ENCODE measurements at regions not wholly inside any gene's neighbourhood (a gene's known extent, or its start where the extent isn't known, plus 50 kb on each side); places are given as distances from the start of the nearest gene placed in this dataset.

DNA sequence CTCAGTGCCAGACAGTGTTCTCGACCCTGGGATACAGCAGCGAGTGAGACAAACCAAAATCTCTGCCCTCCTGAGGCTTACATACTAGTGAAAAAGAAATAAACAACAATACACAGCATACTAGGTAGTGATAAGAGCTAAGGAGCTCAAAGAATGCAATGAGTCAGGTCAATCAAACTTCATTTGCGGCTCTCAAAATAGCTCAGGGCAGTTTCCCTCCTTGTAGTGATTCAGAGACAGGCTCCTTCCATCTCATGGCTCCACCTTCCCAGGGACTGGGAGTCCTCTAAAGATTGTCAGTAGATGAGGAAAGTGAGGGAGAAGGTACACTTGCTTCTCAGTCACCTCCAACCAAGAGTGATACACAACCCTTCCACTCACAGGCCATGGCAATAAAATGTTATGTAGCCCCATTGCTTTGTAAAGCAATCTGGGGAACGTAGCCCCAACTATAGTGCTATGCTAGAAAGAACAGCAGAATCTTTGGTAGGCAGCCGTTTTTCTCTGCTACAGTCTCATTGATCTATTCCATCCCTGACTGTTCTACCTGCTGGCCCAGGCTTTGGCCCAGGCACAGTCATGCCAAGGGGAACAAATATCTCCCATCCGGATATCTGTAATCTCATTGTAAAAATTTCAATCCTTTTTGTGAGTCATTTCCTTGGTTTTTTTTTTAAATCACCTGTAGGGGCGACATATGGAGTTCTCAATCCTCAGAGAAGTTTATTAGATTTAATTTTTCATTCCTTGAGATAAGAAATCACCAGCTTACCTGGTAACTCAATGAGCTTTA is 183.1 kb upstream of the S100G start:
- H3K4me1 ChIP-seq (ENCODE audit: control extremely low read depth in 1 of 4, control insufficient read depth in 4 of 4, insufficient read depth in 4 of 4, low read length in 3 of 4): peaks cover 0 to 2% (median 0%) of the 10 kb centered on the region in 4 experiments
- no peak overlapping the region for H3K27ac ChIP-seq (ENCODE audit: insufficient read depth in 1 of 2, low read depth in 1 of 2, low read length in 2 of 2, poor library complexity in 1 of 2, severe bottlenecking in 2 of 2)
- CTCF ChIA-PET: no interaction called here
- 91% methylated on average over 6 of the region's 7 CpGs for WGBS (ENCODE audit: insufficient coverage)
- no peak overlapping the region for H3K4me3 ChIP-seq (ENCODE audit: control insufficient read depth in 1 of 7, extremely low read depth in 1 of 7, insufficient read depth in 4 of 7, low read depth in 2 of 7, low read length in 6 of 7)
- DNase-seq: no peak
- H3K27me3 ChIP-seq (replicated peaks in 2 of 5; ENCODE audit: control insufficient read depth in 4 of 5, insufficient read depth in 5 of 5, low read length in 4 of 5): peaks cover 0 to 23% (median 0%) of the 10 kb centered on the region in 5 experiments
- POLR2A ChIA-PET: no interaction called here
- H3K9me3 ChIP-seq (ENCODE audit: control extremely low read depth in 1 of 5, control insufficient read depth in 4 of 5, insufficient read depth in 2 of 5, low read depth in 1 of 5, low read length in 4 of 5): no peaks in the 10 kb centered on the region
- no peaks in the 10 kb centered on the region for H3K36me3 ChIP-seq (ENCODE audit: control insufficient read depth in 4 of 4, insufficient read depth in 4 of 4, low read length in 3 of 4)

DNA sequence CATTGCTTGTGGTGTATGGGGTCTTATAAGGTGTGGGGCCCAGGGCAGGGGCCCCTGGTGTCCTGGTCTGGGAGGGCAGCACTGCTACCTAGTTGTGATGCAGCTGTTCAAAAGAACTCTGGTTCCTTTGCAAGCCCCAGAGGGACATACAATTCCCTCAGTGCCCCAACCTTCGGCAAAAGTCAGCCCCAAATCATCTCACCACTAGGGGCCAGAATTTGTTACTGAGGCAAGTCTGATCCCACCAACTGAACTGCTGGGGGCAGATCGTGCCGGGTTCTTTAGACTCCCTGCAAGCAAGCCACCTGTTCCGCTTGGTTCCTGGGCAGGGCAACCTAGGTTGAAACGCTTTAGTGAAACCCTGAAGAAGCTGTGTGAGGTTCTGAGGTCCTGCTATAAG is 180.1 kb upstream of the S100G start:
- Histone ChIP-seq H3K27ac (ENCODE audit: insufficient read depth in 1 of 2, low read depth in 1 of 2, low read length in 2 of 2, poor library complexity in 1 of 2, severe bottlenecking in 2 of 2) (no peak overlapping the region), H3K9me3 (ENCODE audit: control extremely low read depth in 1 of 5, control insufficient read depth in 4 of 5, insufficient read depth in 2 of 5, low read depth in 1 of 5, low read length in 4 of 5) (no peaks in the 10 kb centered on the region), H3K27me3 (replicated peaks in 2 of 5; ENCODE audit: control insufficient read depth in 4 of 5, insufficient read depth in 5 of 5, low read length in 4 of 5) (peaks cover 0 to 18% (median 0%) of the 10 kb centered on the region in 5 experiments), H3K4me3 (ENCODE audit: control insufficient read depth in 1 of 7, extremely low read depth in 1 of 7, insufficient read depth in 4 of 7, low read depth in 2 of 7, low read length in 6 of 7) (no peak overlapping the region), H3K4me1 (ENCODE audit: control extremely low read depth in 1 of 4, control insufficient read depth in 4 of 4, insufficient read depth in 4 of 4, low read length in 3 of 4) (peaks cover 0 to 4% (median 0%) of the 10 kb centered on the region in 4 experiments), H3K36me3 (ENCODE audit: control insufficient read depth in 4 of 4, insufficient read depth in 4 of 4, low read length in 3 of 4) (no peaks in the 10 kb centered on the region)
- ChIA-PET CTCF (no interaction called here), POLR2A (no interaction called here)
- DNase-seq: no peak
- 96% methylated on average over 3 of the region's 5 CpGs for WGBS (ENCODE audit: insufficient coverage)

GRCh38 chrX:16472345-16472744 is 177.6 kb upstream of the S100G start:
- ChIA-PET CTCF (no interaction called here), POLR2A (no interaction called here)
- Histone ChIP-seq H3K4me3 (ENCODE audit: control insufficient read depth in 1 of 7, extremely low read depth in 1 of 7, insufficient read depth in 4 of 7, low read depth in 2 of 7, low read length in 6 of 7) (no peak overlapping the region), H3K27ac (ENCODE audit: insufficient read depth in 1 of 2, low read depth in 1 of 2, low read length in 2 of 2, poor library complexity in 1 of 2, severe bottlenecking in 2 of 2) (no peak overlapping the region), H3K36me3 (ENCODE audit: control insufficient read depth in 4 of 4, insufficient read depth in 4 of 4, low read length in 3 of 4) (no peaks in the 10 kb centered on the region), H3K9me3 (ENCODE audit: control extremely low read depth in 1 of 5, control insufficient read depth in 4 of 5, insufficient read depth in 2 of 5, low read depth in 1 of 5, low read length in 4 of 5) (no peaks in the 10 kb centered on the region), H3K4me1 (ENCODE audit: control extremely low read depth in 1 of 4, control insufficient read depth in 4 of 4, insufficient read depth in 4 of 4, low read length in 3 of 4) (peaks cover 0 to 4% (median 0%) of the 10 kb centered on the region in 4 experiments), H3K27me3 (replicated peaks in 2 of 5; ENCODE audit: control insufficient read depth in 4 of 5, insufficient read depth in 5 of 5, low read length in 4 of 5) (peaks cover 0 to 17% (median 0%) of the 10 kb centered on the region in 5 experiments)
- no CpG with 5 or more reads among the region's 1 CpG for WGBS (ENCODE audit: insufficient coverage)
- no peak for DNase-seq

DNA sequence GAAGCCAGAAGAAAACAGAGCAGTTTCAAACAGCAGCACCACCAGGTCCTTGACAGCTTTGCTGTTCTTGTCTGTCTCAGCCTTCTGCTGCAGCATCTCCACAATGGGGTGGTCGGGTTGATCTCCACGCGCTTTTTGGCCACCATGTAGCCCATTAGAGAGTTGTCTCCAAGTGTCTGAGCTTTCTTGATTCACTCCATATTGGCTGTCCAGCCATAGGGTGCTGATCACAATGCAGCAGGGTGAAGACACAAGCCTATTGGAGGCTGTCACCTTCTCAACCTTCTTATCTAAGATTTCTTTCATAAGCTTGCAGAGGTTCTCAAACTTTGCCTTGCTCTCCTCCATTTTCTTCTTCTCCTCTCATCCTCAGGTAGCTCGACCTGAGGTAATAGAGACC is 175.4 kb upstream of the S100G start:
- H3K27ac ChIP-seq (ENCODE audit: insufficient read depth in 1 of 2, low read depth in 1 of 2, low read length in 2 of 2, poor library complexity in 1 of 2, severe bottlenecking in 2 of 2): no peak overlapping the region
- POLR2A ChIA-PET: no interaction called here
- H3K4me1 ChIP-seq (ENCODE audit: control extremely low read depth in 1 of 4, control insufficient read depth in 4 of 4, insufficient read depth in 4 of 4, low read length in 3 of 4): peaks cover 0 to 4% (median 0%) of the 10 kb centered on the region in 4 experiments
- CTCF ChIA-PET: no interaction called here
- H3K9me3 ChIP-seq (ENCODE audit: control extremely low read depth in 1 of 5, control insufficient read depth in 4 of 5, insufficient read depth in 2 of 5, low read depth in 1 of 5, low read length in 4 of 5): peaks cover 0 to 2% (median 0%) of the 10 kb centered on the region in 5 experiments
- no peaks in the 10 kb centered on the region for H3K36me3 ChIP-seq (ENCODE audit: control insufficient read depth in 4 of 4, insufficient read depth in 4 of 4, low read length in 3 of 4)
- H3K27me3 ChIP-seq (replicated peaks in 2 of 5; ENCODE audit: control insufficient read depth in 4 of 5, insufficient read depth in 5 of 5, low read length in 4 of 5): peaks cover 0 to 10% (median 0%) of the 10 kb centered on the region in 5 experiments
- WGBS (ENCODE audit: insufficient coverage): 98% methylated on average over 4 of the region's 4 CpGs
- DNase-seq: no peak
- no peak overlapping the region for H3K4me3 ChIP-seq (ENCODE audit: control insufficient read depth in 1 of 7, extremely low read depth in 1 of 7, insufficient read depth in 4 of 7, low read depth in 2 of 7, low read length in 6 of 7)

- Histone ChIP-seq H3K27ac (ENCODE audit: insufficient read depth in 1 of 2, low read depth in 1 of 2, low read length in 2 of 2, poor library complexity in 1 of 2, severe bottlenecking in 2 of 2) (no peak overlapping the region), H3K9me3 (ENCODE audit: control extremely low read depth in 1 of 5, control insufficient read depth in 4 of 5, insufficient read depth in 2 of 5, low read depth in 1 of 5, low read length in 4 of 5) (peaks cover 0 to 2% (median 0%) of the 10 kb centered on the region in 5 experiments), H3K4me3 (ENCODE audit: control insufficient read depth in 1 of 7, extremely low read depth in 1 of 7, insufficient read depth in 4 of 7, low read depth in 2 of 7, low read length in 6 of 7) (no peak overlapping the region), H3K27me3 (replicated peaks in 2 of 5; ENCODE audit: control insufficient read depth in 4 of 5, insufficient read depth in 5 of 5, low read length in 4 of 5) (peaks cover 0 to 13% (median 0%) of the 10 kb centered on the region in 5 experiments), H3K36me3 (ENCODE audit: control insufficient read depth in 4 of 4, insufficient read depth in 4 of 4, low read length in 3 of 4) (no peaks in the 10 kb centered on the region), H3K4me1 (ENCODE audit: control extremely low read depth in 1 of 4, control insufficient read depth in 4 of 4, insufficient read depth in 4 of 4, low read length in 3 of 4) (peaks cover 0 to 4% (median 0%) of the 10 kb centered on the region in 4 experiments)
- 91% methylated on average over 4 of the region's 8 CpGs for WGBS (ENCODE audit: insufficient coverage)
- CTCF ChIA-PET: no interaction called here
- no peak for DNase-seq
- POLR2A ChIA-PET: no interaction called here
These were observed 173.9 kb upstream of the S100G start for GRCh38 chrX:16476009-16476408.

DNA sequence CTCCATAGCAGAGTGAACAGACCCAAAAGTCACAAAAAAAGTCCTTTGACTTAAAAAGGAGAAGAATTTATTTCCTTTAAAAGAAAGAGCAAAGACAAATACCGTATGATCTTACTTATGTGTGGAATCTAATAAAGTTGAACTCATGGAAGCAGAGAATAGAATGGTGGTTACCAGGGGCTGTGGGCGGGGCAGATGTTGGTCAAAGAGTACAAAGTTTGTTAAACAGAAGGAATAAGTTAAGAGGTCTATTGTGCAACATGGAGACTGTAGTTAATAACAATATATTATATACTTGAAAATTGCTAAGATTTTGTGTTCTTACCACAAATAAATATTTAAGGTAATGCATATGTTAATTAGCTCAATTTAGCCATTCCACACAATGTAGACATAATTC is 173.3 kb upstream of the S100G start:
- ChIA-PET CTCF (no interaction called here), POLR2A (no interaction called here)
- H3K4me3 ChIP-seq (ENCODE audit: control insufficient read depth in 1 of 7, extremely low read depth in 1 of 7, insufficient read depth in 4 of 7, low read depth in 2 of 7, low read length in 6 of 7): no peak overlapping the region
- H3K9me3 ChIP-seq (ENCODE audit: control extremely low read depth in 1 of 5, control insufficient read depth in 4 of 5, insufficient read depth in 2 of 5, low read depth in 1 of 5, low read length in 4 of 5): peaks cover 0 to 2% (median 0%) of the 10 kb centered on the region in 5 experiments
- no peak for DNase-seq
- H3K36me3 ChIP-seq (ENCODE audit: control insufficient read depth in 4 of 4, insufficient read depth in 4 of 4, low read length in 3 of 4): no peaks in the 10 kb centered on the region
- no peak overlapping the region for H3K27ac ChIP-seq (ENCODE audit: insufficient read depth in 1 of 2, low read depth in 1 of 2, low read length in 2 of 2, poor library complexity in 1 of 2, severe bottlenecking in 2 of 2)
- H3K27me3 ChIP-seq (replicated peaks in 2 of 5; ENCODE audit: control insufficient read depth in 4 of 5, insufficient read depth in 5 of 5, low read length in 4 of 5): peaks cover 0 to 13% (median 0%) of the 10 kb centered on the region in 5 experiments
- 80% methylated on average over 1 of the region's 2 CpGs for WGBS (ENCODE audit: insufficient coverage)
- peaks cover 0 to 4% (median 0%) of the 10 kb centered on the region in 4 experiments for H3K4me1 ChIP-seq (ENCODE audit: control extremely low read depth in 1 of 4, control insufficient read depth in 4 of 4, insufficient read depth in 4 of 4, low read length in 3 of 4)

DNA sequence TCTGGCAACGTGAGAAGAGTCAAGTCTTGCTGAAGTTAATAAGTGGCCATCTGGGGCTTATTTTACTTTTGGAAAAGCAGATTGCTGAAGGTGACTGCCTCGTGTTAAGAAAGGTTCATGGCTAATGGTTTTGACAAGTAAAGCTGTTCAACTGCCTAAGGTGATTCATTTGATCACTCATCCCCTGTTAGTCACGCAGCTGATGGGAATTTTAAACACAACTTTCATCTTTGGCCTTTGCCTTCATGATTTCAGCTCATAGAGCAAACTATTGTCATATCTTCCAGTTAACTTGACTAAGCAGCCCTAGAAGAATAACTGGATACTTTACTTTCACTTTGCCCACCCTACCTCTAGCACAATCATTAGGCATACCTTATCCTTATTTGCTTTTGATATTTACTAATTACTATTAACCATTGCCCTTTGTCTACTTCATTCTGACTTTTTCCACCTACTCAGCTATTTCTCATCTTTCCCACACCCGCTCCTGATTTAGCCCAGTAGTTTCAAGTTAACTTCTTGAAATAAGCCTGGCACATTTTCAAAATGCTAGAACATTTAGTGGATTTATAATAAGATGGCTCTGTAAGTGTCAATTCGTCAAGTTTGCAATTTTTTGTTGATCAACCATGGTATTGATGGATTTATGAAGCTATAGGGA is 170.6 kb upstream of the S100G start:
- DNase-seq: no peak

More for the DNA sequence above, 170.6 kb upstream of the S100G start:
- Histone ChIP-seq H3K4me1 (ENCODE audit: control extremely low read depth in 1 of 4, control insufficient read depth in 4 of 4, insufficient read depth in 4 of 4, low read length in 3 of 4) (no peaks in the 10 kb centered on the region), H3K27me3 (replicated peaks in 2 of 5; ENCODE audit: control insufficient read depth in 4 of 5, insufficient read depth in 5 of 5, low read length in 4 of 5) (peaks cover 0 to 15% (median 0%) of the 10 kb centered on the region in 5 experiments), H3K4me3 (ENCODE audit: control insufficient read depth in 1 of 7, extremely low read depth in 1 of 7, insufficient read depth in 4 of 7, low read depth in 2 of 7, low read length in 6 of 7) (no peak overlapping the region), H3K27ac (ENCODE audit: insufficient read depth in 1 of 2, low read depth in 1 of 2, low read length in 2 of 2, poor library complexity in 1 of 2, severe bottlenecking in 2 of 2) (no peak overlapping the region), H3K36me3 (ENCODE audit: control insufficient read depth in 4 of 4, insufficient read depth in 4 of 4, low read length in 3 of 4) (no peaks in the 10 kb centered on the region), H3K9me3 (ENCODE audit: control extremely low read depth in 1 of 5, control insufficient read depth in 4 of 5, insufficient read depth in 2 of 5, low read depth in 1 of 5, low read length in 4 of 5) (peaks cover 0 to 2% (median 0%) of the 10 kb centered on the region in 5 experiments)
- CTCF ChIA-PET: no interaction called here
- 92% methylated on average over 4 of the region's 5 CpGs for WGBS (ENCODE audit: insufficient coverage)
- POLR2A ChIA-PET: no interaction called here

Measured in common myeloid progenitor, CD34-positive (primary cell).